Endothelial cell of umbilical vein (primary cell): ENCODE measurements at regions not wholly inside any gene's neighbourhood (a gene's known extent, or its start where the extent isn't known, plus 50 kb on each side); places are given as distances from the start of the nearest gene placed in this dataset.

ENCODE experiments used
- BruUV-seq: library from RNA; stranded (reverse); fragments of 400-500 nt; replicated peaks from 2 replicates; lab custom pipeline; 2021; lab: Mats Ljungman, UMichigan
- CTCF ChIA-PET: fragments of 300-600, 350-600 bp; sonication (Branson Sonifier 250); formaldehyde crosslinking; loops from one replicate; lab custom pipeline; 2021; ENCODE audit warnings: antibody characterized with exemption, inconsistent platforms; lab: Charles Lee
- POLR2A ChIA-PET: fragments of 300-600, 350-600 bp; sonication (Branson Sonifier 250); formaldehyde crosslinking; loops from one replicate; lab custom pipeline; 2021; ENCODE audit warnings: antibody characterized with exemption, inconsistent platforms; lab: Charles Lee
- DNase-seq: peaks from one replicate; pipeline ENCODE4 v3.0.0-alpha.2; 2011; ENCODE audit warnings: low read depth, low spot score
- FAIRE-seq: peaks from 2 replicates; lab custom pipeline; 2011; peaks lifted over from hg19 to GRCh38; lab: Jason Lieb, UNC
- H2AFZ ChIP-seq: 2 replicates; pipeline ENCODE4 v1.6.0; 2012; ENCODE audit warnings: low read depth, low read length, control low read depth, inconsistent platforms
- H3K27ac ChIP-seq: 2 replicates; pipeline ENCODE4 v1.5.1; 2011; ENCODE audit warnings: low read depth, mild to moderate bottlenecking, control low read depth, low read length, moderate library complexity; ENCODE audit not compliant: insufficient read depth
- H3K27me3 ChIP-seq, 2 experiments: 2 replicates each; pipeline versions ENCODE4 v1.6.0 to v1.6.1; 2011; ENCODE audit warnings: low read length in 2 of 2, mixed read lengths in 1 of 2; ENCODE audit not compliant: control insufficient read depth in 2 of 2, insufficient read depth in 2 of 2
- H3K36me3 ChIP-seq, 2 experiments: 2 replicates in 1 of 2; 3 replicates in 1 of 2; pipeline ENCODE4 v1.5.1; 2011; ENCODE audit warnings: low read length in 2 of 2, mild to moderate bottlenecking in 1 of 2, moderate library complexity in 1 of 2; ENCODE audit not compliant: control insufficient read depth in 2 of 2, insufficient read depth in 2 of 2; ENCODE audit errors: extremely low read depth in 1 of 2
- H3K4me1 ChIP-seq: 3 replicates; pipeline ENCODE4 v1.5.1; 2011; ENCODE audit warnings: mild to moderate bottlenecking, low read length; ENCODE audit not compliant: control insufficient read depth, insufficient read depth; ENCODE audit errors: extremely low read depth
- H3K4me2 ChIP-seq: 2 replicates; pipeline ENCODE4 v1.6.1; 2011; ENCODE audit warnings: low read length, control low read depth, mixed read lengths; ENCODE audit not compliant: insufficient read depth
- H3K4me3 ChIP-seq, 3 experiments: fragments of 200-600 bp in 1 of 3; sonication (generic), shearing (Covaris generic) in 1 of 3; replicated peaks in 1 of 3; 2 replicates each; pipeline ENCODE4 v1.5.1; 2011 to 2016; ENCODE audit warnings: control low read depth in 3 of 3, low read length in 3 of 3, mild to moderate bottlenecking in 2 of 3, inconsistent platforms in 1 of 3, low read depth in 1 of 3, moderate library complexity in 1 of 3; ENCODE audit not compliant: insufficient read depth in 1 of 3
- H3K79me2 ChIP-seq: 2 replicates; pipeline ENCODE4 v1.6.0; 2012; ENCODE audit warnings: low read length, inconsistent platforms; ENCODE audit not compliant: control insufficient read depth, insufficient read depth
- H3K9ac ChIP-seq: replicated peaks from 2 replicates; pipeline ENCODE3; 2011; ENCODE audit warnings: low read length, control low read depth; ENCODE audit not compliant: insufficient read depth; ENCODE audit errors: extremely low read depth
- H3K9me1 ChIP-seq: replicated peaks from 3 replicates; pipeline ENCODE4 v1.6.0; 2011; ENCODE audit warnings: mild to moderate bottlenecking, low read length; ENCODE audit not compliant: control insufficient read depth, insufficient read depth; ENCODE audit errors: extremely low read depth
- H3K9me3 ChIP-seq: replicated peaks from 2 replicates; pipeline ENCODE4 v1.5.1; 2012; ENCODE audit warnings: low read length, inconsistent platforms; ENCODE audit not compliant: control insufficient read depth, insufficient read depth
- H4K20me1 ChIP-seq: replicated peaks from 2 replicates; pipeline ENCODE3; 2011; ENCODE audit warnings: mild to moderate bottlenecking, low read length; ENCODE audit not compliant: control insufficient read depth, insufficient read depth; ENCODE audit errors: extremely low read depth
- CTCF ChIP-seq, 2 donors: IDR thresholded peaks; 1 replicate in 1 of 2; 2 replicates in 1 of 2; pipeline ENCODE4 v1.5.1; 2011; ENCODE audit warnings: low read length in 2 of 2, mild to moderate bottlenecking in 2 of 2, moderate library complexity in 2 of 2, control low read depth in 1 of 2, inconsistent platforms in 1 of 2, low read depth in 1 of 2; ENCODE audit not compliant: insufficient read depth in 1 of 2; ENCODE audit errors: extremely low read depth in 1 of 2
- EZH2 ChIP-seq: IDR thresholded peaks from 2 replicates; pipeline ENCODE4 v1.6.1; 2012; ENCODE audit warnings: borderline replicate concordance, low read depth, mild to moderate bottlenecking, moderate library complexity, low read length, inconsistent platforms; ENCODE audit not compliant: severe bottlenecking
- FOS ChIP-seq: IDR thresholded peaks from 2 replicates; pipeline ENCODE4 v1.6.1; 2011; ENCODE audit warnings: mild to moderate bottlenecking, low read length, moderate library complexity, borderline replicate concordance; ENCODE audit not compliant: insufficient read depth
- GATA2 ChIP-seq: IDR thresholded peaks from 2 replicates; pipeline ENCODE4 v1.7.0; 2011; ENCODE audit warnings: low read depth, mild to moderate bottlenecking, moderate library complexity, mixed read lengths, low read length; ENCODE audit not compliant: insufficient read length, insufficient read depth
- JUN ChIP-seq: IDR thresholded peaks from 2 replicates; pipeline ENCODE4 v1.6.1; 2011; ENCODE audit warnings: borderline replicate concordance, low read depth; ENCODE audit not compliant: insufficient read length, insufficient read depth
- MAX ChIP-seq: IDR thresholded peaks from 2 replicates; pipeline ENCODE4 v1.6.1; 2011; ENCODE audit not compliant: insufficient read depth, insufficient read length
- MYC ChIP-seq: IDR thresholded peaks from one replicate; pipeline ENCODE4 v1.6.1; 2011; ENCODE audit warnings: mild to moderate bottlenecking, low read depth, low read length
- POLR2A ChIP-seq: IDR thresholded peaks from 2 replicates; pipeline ENCODE4 v1.6.1; 2012; ENCODE audit warnings: low read depth, mild to moderate bottlenecking, control low read depth, low read length
- POLR2AphosphoS5 ChIP-seq: IDR thresholded peaks from 2 replicates; pipeline ENCODE4 v1.6.1; 2012; ENCODE audit warnings: low read depth, mild to moderate bottlenecking, control low read depth, low read length, moderate library complexity; ENCODE audit not compliant: insufficient read depth
- dilution Hi-C: fragments of 300-500 bp; cut with MboI; formaldehyde crosslinking; loops from one replicate; pipeline ENCODE4 v1.15.0; 2019; ENCODE audit warnings: low sequenced_read_pairs; ENCODE audit not compliant: extremely low pct_ligation_motif_present
- intact Hi-C: fragments of 100-400 bp; cut with micrococcal nuclease; formaldehyde crosslinking; loops from one replicate; pipeline ENCODE4 v1.10.0; 2022

GRCh38 chr12:91565846-91566245 is 383.2 kb upstream of the DCN start:
- no peaks in the 10 kb centered on the region for H3K4me1 ChIP-seq
- BruUV-seq, result no TSS peak
- FAIRE-seq (no peak), DNase-seq (no peak)
- H3K27me3 ChIP-seq, result no peaks in the 10 kb centered on the region
- H3K9ac ChIP-seq, result no peak overlapping the region
- dilution Hi-C loops, result no loop called here
- no peak overlapping the region for H3K4me2 ChIP-seq
- no peaks in the 10 kb centered on the region for H3K36me3 ChIP-seq
- no peaks in the 10 kb centered on the region for H3K9me1 ChIP-seq
- H2AFZ ChIP-seq, result no peak overlapping the region
- intact Hi-C loops, result no loop called here
- H3K79me2 ChIP-seq, result no peaks in the 10 kb centered on the region
- TF ChIP-seq EZH2, result no peak
- no peak for TF ChIP-seq GATA2
- TF ChIP-seq POLR2AphosphoS5, result no peak
- TF ChIP-seq CTCF (IDR thresholded peaks at IDR 0.05; ENCODE audit: extremely low read depth in 1 of 2, insufficient read depth in 1 of 2, low read depth in 1 of 2, low read length in 2 of 2), result no peak
- TF ChIP-seq POLR2A, result no peak
- TF ChIP-seq MYC, result no peak
- TF ChIP-seq JUN, result no peak
- TF ChIP-seq FOS, result no peak
- no peak for TF ChIP-seq MAX
- CTCF ChIA-PET, result no interaction called here
- POLR2A ChIA-PET, result no interaction called here
- H4K20me1 ChIP-seq, result no peaks in the 10 kb centered on the region
- no peaks in the 10 kb centered on the region for H3K9me3 ChIP-seq
- no peak overlapping the region for H3K27ac ChIP-seq
- no peak overlapping the region for H3K4me3 ChIP-seq
